ENCODE measurements at regions not wholly inside any gene's neighbourhood (a gene's known extent, or its start where the extent isn't known, plus 50 kb on each side); places are given as distances from the start of the nearest gene placed in this dataset.
A peak's percentile ranks its signal among the peaks of the same experiment; 100 is the strongest.

- no peak overlapping the region for H3T11ph ChIP-seq (ENCODE audit: low read length)
- Mint-ChIP-seq H3K4me1 (peaks cover 9 to 33% of the 10 kb centered on the region in 2 experiments), H3K27ac (peak overlapping the region in 1 of 3 experiments; percentile 9; a peak in 1 of 7 replicates), H3K36me3 (ENCODE audit: insufficient read depth in 1 of 3, low read depth in 3 of 3) (no peaks in the 10 kb centered on the region), H3K27me3 (ENCODE audit: low read depth) (peaks cover 5% of the 10 kb centered on the region; the same call in 1 of the 2 replicates), H3K9me3 (no peaks in the 10 kb centered on the region), H3K4me3 (no peak overlapping the region)
- H2BK20ac ChIP-seq (ENCODE audit: low read depth, low read length, poor library complexity, severe bottlenecking): no peak overlapping the region
- no peak overlapping the region for H3K4ac ChIP-seq (ENCODE audit: low read depth, low read length)
- H3K79me1 ChIP-seq (ENCODE audit: insufficient read depth, low read depth, low read length, poor library complexity, severe bottlenecking): no peaks in the 10 kb centered on the region
- H3K23ac ChIP-seq (ENCODE audit: insufficient read length, low read depth, low read length): no peak overlapping the region
- H3K9me3 ChIP-seq (ENCODE audit: control insufficient read depth, low read depth, low read length): no peaks in the 10 kb centered on the region
- no peak overlapping the region for H2AK5ac ChIP-seq (ENCODE audit: insufficient read length, low read length)
- no peak overlapping the region for H3K9ac ChIP-seq (ENCODE audit: extremely low read depth, insufficient read length, low read length)
- no peak overlapping the region for H3K27ac ChIP-seq (ENCODE audit: insufficient read length, low read depth, low read length)
- no CpG with 5 or more reads among the region's 6 CpGs for WGBS (ENCODE audit: extremely low coverage, insufficient read length, low lambda C conversion rate)
- no peaks in the 10 kb centered on the region for H3K27me3 ChIP-seq (ENCODE audit: insufficient read depth, low read length)
- no peak overlapping the region for H2BK12ac ChIP-seq (ENCODE audit: insufficient read length, low read depth, low read length)
- no peak overlapping the region for H3K18ac ChIP-seq (ENCODE audit: insufficient read length, low read depth, low read length)
- no peak overlapping the region; the same call in 1 of the 2 replicates for H3K14ac ChIP-seq (ENCODE audit: insufficient read depth, low read length)
- TF ChIP-seq CTCF (conservative IDR thresholded peaks at IDR 0.05): no peak
- H4K5ac ChIP-seq (ENCODE audit: insufficient read length, low read depth, low read length): no peak overlapping the region
- no peaks in the 10 kb centered on the region for H3K79me2 ChIP-seq (ENCODE audit: insufficient read depth, low read length)
- no peak overlapping the region for H2BK120ac ChIP-seq (ENCODE audit: low read depth, low read length, poor library complexity, severe bottlenecking)
- H2BK15ac ChIP-seq (ENCODE audit: low read depth, low read length): no peak overlapping the region
- no peak overlapping the region for H3K56ac ChIP-seq (ENCODE audit: insufficient read length, low read depth, low read length)
- DNase-seq: no peak
- H4K91ac ChIP-seq (ENCODE audit: insufficient read length, low read depth, low read length): no peak overlapping the region
- no peaks in the 10 kb centered on the region for H4K20me1 ChIP-seq (ENCODE audit: control insufficient read depth, insufficient read depth, insufficient read length)
- H3K4me2 ChIP-seq (ENCODE audit: insufficient read depth, insufficient read length, low read length): no peak overlapping the region
- no peak overlapping the region for H2BK5ac ChIP-seq (ENCODE audit: insufficient read length, low read length)
- no peaks in the 10 kb centered on the region for H3K4me1 ChIP-seq (ENCODE audit: insufficient read depth, low read length)
- no peaks in the 10 kb centered on the region for H3K23me2 ChIP-seq (ENCODE audit: insufficient read length, low read depth, low read length, poor library complexity, severe bottlenecking)
- no peak overlapping the region for H4K8ac ChIP-seq (replicated peaks; ENCODE audit: insufficient read length, low read depth, low read length)
- H2AFZ ChIP-seq (ENCODE audit: low read length): no peak overlapping the region
These were observed 121.4 kb upstream of the RUNX3 start for GRCh38 chr1:25051504-25051903.

Measured in H9 (cell line).